ENCODE measurements at regions not wholly inside any gene's neighbourhood (a gene's known extent, or its start where the extent isn't known, plus 50 kb on each side); places are given as distances from the start of the nearest gene placed in this dataset.

DNA sequence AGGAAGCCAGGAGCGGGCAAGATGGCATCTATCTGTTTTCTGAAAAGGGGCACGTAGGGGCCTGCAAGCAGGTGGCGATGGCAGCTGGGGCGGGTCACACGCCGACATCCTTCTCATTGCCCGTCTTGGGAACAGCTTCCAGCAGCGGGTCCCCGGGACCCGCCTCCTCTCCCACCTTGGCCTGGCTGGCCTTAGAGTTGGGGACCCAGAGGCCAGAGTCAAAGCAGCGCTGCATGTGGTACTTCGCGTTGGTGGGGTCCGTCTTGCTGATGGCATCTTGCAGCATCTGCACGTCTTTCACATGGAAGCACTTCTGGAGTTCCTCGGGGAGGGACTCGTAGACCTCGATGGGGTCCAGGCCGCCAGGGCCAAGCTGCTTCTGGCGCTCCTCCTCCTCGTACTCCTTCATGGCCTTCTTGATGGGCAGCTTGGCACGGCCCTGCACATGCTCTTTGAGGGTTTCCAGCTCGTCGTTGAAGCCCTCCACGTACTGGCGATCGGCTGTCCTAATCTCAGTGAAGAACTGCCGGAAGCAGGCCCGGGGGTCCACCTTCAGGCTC lies 127.6 kb upstream of the CLINT1 start:
- FAIRE-seq (no peak), DNase-seq (ENCODE audit: low read depth, low spot score) (no peak)
- H3K9me3 ChIP-seq (ENCODE audit: control insufficient read depth, low read depth, low read length): no peaks in the 10 kb centered on the region
- no peak overlapping the region for H3K4me2 ChIP-seq (ENCODE audit: control insufficient read depth, extremely low read depth, insufficient read depth, low read depth, low read length)
- H3K27me3 ChIP-seq (ENCODE audit: control insufficient read depth, extremely low read depth, insufficient read depth, low read length): no peaks in the 10 kb centered on the region
- H3K36me3 ChIP-seq (ENCODE audit: control insufficient read depth in 2 of 2, extremely low read depth in 1 of 2, insufficient read depth in 2 of 2, low read length in 2 of 2): no peaks in the 10 kb centered on the region
- H3K4me1 ChIP-seq (ENCODE audit: control insufficient read depth, extremely low read depth, insufficient read depth, low read length): no peaks in the 10 kb centered on the region
- H3K79me2 ChIP-seq (ENCODE audit: control insufficient read depth, insufficient read depth, low read length): no peaks in the 10 kb centered on the region
- no peak overlapping the region for H3K4me3 ChIP-seq (ENCODE audit: control insufficient read depth in 2 of 3, extremely low read depth in 1 of 3, insufficient read depth in 2 of 3, low read depth in 1 of 3, low read length in 3 of 3)
- no peak overlapping the region for H3K27ac ChIP-seq (ENCODE audit: control insufficient read depth, insufficient read depth, low read length)
- H3K9me1 ChIP-seq (ENCODE audit: control insufficient read depth, extremely low read depth, insufficient read depth, low read length): no peaks in the 10 kb centered on the region
- no peaks in the 10 kb centered on the region for H4K20me1 ChIP-seq (ENCODE audit: control insufficient read depth, extremely low read depth, insufficient read depth, low read length)
- TF ChIP-seq EZH2 (IDR thresholded peaks at IDR 0.05; ENCODE audit: low read length): no peak
- TF ChIP-seq, protein P1, sequence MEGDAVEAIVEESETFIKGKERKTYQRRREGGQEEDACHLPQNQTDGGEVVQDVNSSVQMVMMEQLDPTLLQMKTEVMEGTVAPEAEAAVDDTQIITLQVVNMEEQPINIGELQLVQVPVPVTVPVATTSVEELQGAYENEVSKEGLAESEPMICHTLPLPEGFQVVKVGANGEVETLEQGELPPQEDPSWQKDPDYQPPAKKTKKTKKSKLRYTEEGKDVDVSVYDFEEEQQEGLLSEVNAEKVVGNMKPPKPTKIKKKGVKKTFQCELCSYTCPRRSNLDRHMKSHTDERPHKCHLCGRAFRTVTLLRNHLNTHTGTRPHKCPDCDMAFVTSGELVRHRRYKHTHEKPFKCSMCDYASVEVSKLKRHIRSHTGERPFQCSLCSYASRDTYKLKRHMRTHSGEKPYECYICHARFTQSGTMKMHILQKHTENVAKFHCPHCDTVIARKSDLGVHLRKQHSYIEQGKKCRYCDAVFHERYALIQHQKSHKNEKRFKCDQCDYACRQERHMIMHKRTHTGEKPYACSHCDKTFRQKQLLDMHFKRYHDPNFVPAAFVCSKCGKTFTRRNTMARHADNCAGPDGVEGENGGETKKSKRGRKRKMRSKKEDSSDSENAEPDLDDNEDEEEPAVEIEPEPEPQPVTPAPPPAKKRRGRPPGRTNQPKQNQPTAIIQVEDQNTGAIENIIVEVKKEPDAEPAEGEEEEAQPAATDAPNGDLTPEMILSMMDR (optimal IDR thresholded peaks at IDR 0.05 in 1 of 3, IDR thresholded peaks at IDR 0.05 in 1 of 3, conservative IDR thresholded peaks at IDR 0.05 in 1 of 3; ENCODE audit: extremely low read depth in 1 of 3, insufficient read depth in 2 of 3, low read length in 3 of 3): no peak
- no peak overlapping the region for H2AFZ ChIP-seq (ENCODE audit: control insufficient read depth, low read length)
- dilution Hi-C loops (cut with MboI; ENCODE audit: extremely low pct_ligation_motif_present, low sequenced_read_pairs): no loop called here
- no peak overlapping the region for H3K9ac ChIP-seq (ENCODE audit: control insufficient read depth, extremely low read depth, insufficient read depth, low read length)

DNA sequence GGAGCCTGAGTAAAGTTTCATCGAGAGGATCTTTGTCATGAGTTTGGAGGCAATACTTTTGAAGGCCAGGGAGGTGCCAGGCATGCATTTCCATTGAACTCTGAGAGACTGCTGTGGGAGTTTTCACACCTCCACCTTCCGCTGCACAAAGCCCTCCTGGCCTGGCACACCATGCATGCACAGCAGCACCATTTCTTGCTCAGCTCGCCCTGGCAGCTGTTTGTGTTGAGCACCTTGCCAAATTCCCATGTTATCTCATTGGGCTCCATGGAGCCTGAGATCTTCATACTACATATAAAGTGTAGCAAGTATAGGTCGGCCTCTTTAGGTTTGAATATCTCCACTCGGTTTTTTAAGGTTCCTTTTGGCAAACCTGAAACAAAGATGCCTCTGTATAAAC lies 125.7 kb upstream of the CLINT1 start:
- Histone ChIP-seq H3K79me2 (ENCODE audit: control insufficient read depth, insufficient read depth, low read length) (no peaks in the 10 kb centered on the region), H3K4me2 (ENCODE audit: control insufficient read depth, extremely low read depth, insufficient read depth, low read depth, low read length) (no peak overlapping the region), H3K27ac (ENCODE audit: control insufficient read depth, insufficient read depth, low read length) (no peak overlapping the region), H3K36me3 (ENCODE audit: control insufficient read depth in 2 of 2, extremely low read depth in 1 of 2, insufficient read depth in 2 of 2, low read length in 2 of 2) (no peaks in the 10 kb centered on the region), H3K4me3 (ENCODE audit: control insufficient read depth in 2 of 3, extremely low read depth in 1 of 3, insufficient read depth in 2 of 3, low read depth in 1 of 3, low read length in 3 of 3) (no peak overlapping the region), H3K9me1 (ENCODE audit: control insufficient read depth, extremely low read depth, insufficient read depth, low read length) (no peaks in the 10 kb centered on the region), H3K9me3 (ENCODE audit: control insufficient read depth, low read depth, low read length) (no peaks in the 10 kb centered on the region), H3K4me1 (ENCODE audit: control insufficient read depth, extremely low read depth, insufficient read depth, low read length) (no peaks in the 10 kb centered on the region), H4K20me1 (ENCODE audit: control insufficient read depth, extremely low read depth, insufficient read depth, low read length) (no peaks in the 10 kb centered on the region), H2AFZ (ENCODE audit: control insufficient read depth, low read length) (no peak overlapping the region), H3K9ac (ENCODE audit: control insufficient read depth, extremely low read depth, insufficient read depth, low read length) (no peak overlapping the region), H3K27me3 (ENCODE audit: control insufficient read depth, extremely low read depth, insufficient read depth, low read length) (no peaks in the 10 kb centered on the region)
- DNase-seq (ENCODE audit: low read depth, low spot score) (no peak), FAIRE-seq (no peak)
- dilution Hi-C loops (cut with MboI; ENCODE audit: extremely low pct_ligation_motif_present, low sequenced_read_pairs): no loop called here
- no peak for TF ChIP-seq EZH2 (IDR thresholded peaks at IDR 0.05; ENCODE audit: low read length)
- TF ChIP-seq, protein P1 (optimal IDR thresholded peaks at IDR 0.05 in 1 of 3, IDR thresholded peaks at IDR 0.05 in 1 of 3, conservative IDR thresholded peaks at IDR 0.05 in 1 of 3; ENCODE audit: extremely low read depth in 1 of 3, insufficient read depth in 2 of 3, low read length in 3 of 3): no peak

All from keratinocyte (primary cell).